Activated B cell treated with CpG ODN at 0.5 μM for 24 hours (primary cell): ENCODE measurements at regions not wholly inside any gene's neighbourhood (a gene's known extent, or its start where the extent isn't known, plus 50 kb on each side); places are given as distances from the start of the nearest gene placed in this dataset.

Experiments used
- ATAC-seq: fragments of 200-7000 bp; cut with Tn5 transposase; one replicate; pipeline ENCODE4 v1.10.0; 2021; ENCODE audit warnings: low read depth, mild to moderate bottlenecking, moderate library complexity
- CTCF ChIA-PET: fragments of 350-600 bp; sonication (Branson Sonifier 250); formaldehyde crosslinking; loops from one replicate; lab custom pipeline; 2021; ENCODE audit warnings: antibody characterized with exemption; lab: Charles Lee
- POLR2A ChIA-PET: fragments of 350-600 bp; sonication (Branson Sonifier 250); formaldehyde crosslinking; loops from one replicate; lab custom pipeline; 2021; ENCODE audit warnings: antibody characterized with exemption; lab: Charles Lee
- DNase-seq: peaks from one replicate; pipeline ENCODE4 v3.0.0; 2022
- H3K27ac Mint-ChIP-seq: one replicate; pipeline ENCODE4 v1.8.0; 2020; ENCODE audit warnings: mixed read lengths
- H3K27me3 Mint-ChIP-seq: one replicate; pipeline ENCODE4 v1.8.0; 2021; ENCODE audit warnings: mixed read lengths
- H3K36me3 Mint-ChIP-seq: one replicate; pipeline ENCODE4 v1.8.0; 2021; ENCODE audit warnings: low read depth, mixed read lengths
- H3K4me1 Mint-ChIP-seq: one replicate; pipeline ENCODE4 v1.8.0; 2021; ENCODE audit warnings: mixed read lengths
- H3K4me3 Mint-ChIP-seq: one replicate; pipeline ENCODE4 v1.8.0; 2020; ENCODE audit warnings: mild to moderate bottlenecking, mixed read lengths
- H3K9me3 Mint-ChIP-seq: one replicate; pipeline ENCODE4 v1.8.0; 2020; ENCODE audit warnings: mixed read lengths
- CTCF ChIP-seq: fragments of 200-600 bp; IDR thresholded peaks from one replicate; pipeline ENCODE4 v1.8.0; 2022; ENCODE audit warnings: antibody characterized with exemption, mild to moderate bottlenecking
- intact Hi-C: fragments of 100-400 bp; cut with micrococcal nuclease; formaldehyde crosslinking; loops from one replicate; pipeline ENCODE4 v1.15.1; 2024

- no peak for TF ChIP-seq CTCF
- CTCF ChIA-PET, result interaction anchor here (1.0 to 1.3 kb wide), 2 partner anchors 69 to 289 kb away, joined by 4 to 6 read pairs; no protein-coding TSS in a partner anchor
- no peaks in the 10 kb centered on the region for H3K27me3 Mint-ChIP-seq
These were observed 66.3 kb upstream of the HES1 start for GRCh38 chr3:194069421-194070219.

GRCh38 chr3:194070220-194070633 lies 65.7 kb upstream of the HES1 start:
- ChIA-PET CTCF (interaction anchor here (0.9 to 1.4 kb wide), 8 partner anchors 10 to 289 kb away, joined by 3 to 9 read pairs (median 4); no protein-coding TSS in a partner anchor), POLR2A (interaction anchor here (0.6 to 5.9 kb wide), 15 partner anchors 11 to 1472 kb away, joined by 3 to 121 read pairs (median 14); partner anchors contain the start of gene HES1)
- intact Hi-C loops, result loop anchor here (1.0 to 2.0 kb wide), 10 partner anchors 11 to 282 kb away; no protein-coding TSS in a partner anchor
- peak overlapping the region; percentile 84 for H3K27ac Mint-ChIP-seq
- no peak for TF ChIP-seq CTCF
- no peaks in the 10 kb centered on the region for H3K27me3 Mint-ChIP-seq
- peak overlapping the region; percentile 75 for H3K4me3 Mint-ChIP-seq
- peaks cover 3% of the 10 kb centered on the region for H3K9me3 Mint-ChIP-seq
- peaks cover 41% of the 10 kb centered on the region for H3K4me1 Mint-ChIP-seq
- DNase-seq (no peak), ATAC-seq (no peak)
- H3K36me3 Mint-ChIP-seq, result no peaks in the 10 kb centered on the region

More at GRCh38 chr3:194069421-194070219, 66.3 kb upstream of the HES1 start:
- ATAC-seq (no peak), DNase-seq (no peak)
- Mint-ChIP-seq H3K9me3 (peaks cover 3% of the 10 kb centered on the region), H3K4me3 (peak overlapping the region; percentile 38), H3K4me1 (peaks cover 43% of the 10 kb centered on the region), H3K36me3 (no peaks in the 10 kb centered on the region), H3K27ac (no peak overlapping the region)
- POLR2A ChIA-PET, result interaction anchor here (0.9 to 5.9 kb wide), 11 partner anchors 11 to 1473 kb away, joined by 3 to 121 read pairs (median 17); partner anchors contain the start of gene HES1
- intact Hi-C loops, result loop anchor here (1.0 to 2.0 kb wide), 10 partner anchors 10 to 281 kb away; no protein-coding TSS in a partner anchor

- Mint-ChIP-seq H3K27me3 (no peaks in the 10 kb centered on the region), H3K27ac (peak overlapping the region; percentile 84), H3K4me3 (peak overlapping the region; percentile 76), H3K36me3 (no peaks in the 10 kb centered on the region), H3K4me1 (peaks cover 41% of the 10 kb centered on the region), H3K9me3 (peaks cover 3% of the 10 kb centered on the region)
- POLR2A ChIA-PET, result interaction anchor here (0.5 to 5.9 kb wide), 19 partner anchors 12 to 1471 kb away, joined by 3 to 121 read pairs (median 6); partner anchors contain the start of gene HES1
- ATAC-seq, result peak; percentile 93
- intact Hi-C loops, result loop anchor here (1.0 to 2.0 kb wide), 10 partner anchors 12 to 283 kb away; no protein-coding TSS in a partner anchor
- CTCF ChIA-PET, result interaction anchor here (0.9 to 1.4 kb wide), 8 partner anchors 11 to 290 kb away, joined by 3 to 9 read pairs (median 4); no protein-coding TSS in a partner anchor
- TF ChIP-seq CTCF, result no peak
- DNase-seq, result peak; percentile 93
These were observed 65.1 kb upstream of the HES1 start for GRCh38 chr3:194070634-194071409.

GRCh38 chr3:194072097-194072428 lies 63.9 kb upstream of the HES1 start:
- TF ChIP-seq CTCF, result no peak
- Mint-ChIP-seq H3K4me1 (peaks cover 41% of the 10 kb centered on the region), H3K36me3 (no peaks in the 10 kb centered on the region), H3K27ac (no peak overlapping the region), H3K4me3 (peak overlapping the region; percentile 76), H3K9me3 (peaks cover 3% of the 10 kb centered on the region), H3K27me3 (no peaks in the 10 kb centered on the region)
- POLR2A ChIA-PET, result interaction anchor here (1.9 to 5.9 kb wide), 7 partner anchors 12 to 235 kb away, joined by 6 to 121 read pairs (median 18); partner anchors contain the start of gene HES1
- intact Hi-C loops, result no loop called here
- ATAC-seq (no peak), DNase-seq (no peak)
- CTCF ChIA-PET, result no interaction called here
